Breast epithelium (tissue), 4 donors: ENCODE measurements at regions not wholly inside any gene's neighbourhood (a gene's known extent, or its start where the extent isn't known, plus 50 kb on each side); places are given as distances from the start of the nearest gene placed in this dataset.
"Not testable (repeated sequence)": the region's sequence is repeated elsewhere in the genome, so short reads cannot be mapped to it uniquely, and the experiment has no call there.

ENCODE experiments used
- DNase-seq, 2 donors: peaks; one replicate each; pipeline ENCODE4 v3.0.0-alpha.2; 2019; ENCODE audit warnings: low spot score in 2 of 2
- H3K27ac ChIP-seq, 2 donors: fragments of 200-600 bp; sonication (generic) in 1 of 2; one replicate each; pipeline ENCODE4 v1.5.1; 2016 to 2019; ENCODE audit warnings: mild to moderate bottlenecking in 1 of 2
- H3K27me3 ChIP-seq, 2 donors: fragments of 200-600 bp; sonication (generic) in 1 of 2; one replicate each; pipeline versions ENCODE4 v1.5.1 to v1.6.0; 2017 to 2019; ENCODE audit warnings: control low read depth in 1 of 2, mild to moderate bottlenecking in 1 of 2
- H3K36me3 ChIP-seq: fragments of 200-600 bp; one replicate; pipeline ENCODE4 v1.5.1; 2019
- H3K4me1 ChIP-seq, 2 donors: fragments of 200-600 bp; sonication (generic); one replicate each; pipeline ENCODE4 v1.5.1; 2016 to 2019; ENCODE audit warnings: control low read depth in 1 of 2
- H3K4me3 ChIP-seq, 3 donors: fragments of 200-600 bp; sonication (generic); 1 replicate in 2 of 3; 2 replicates in 1 of 3; pipeline ENCODE4 v1.5.1; 2016 to 2019; ENCODE audit warnings: mild to moderate bottlenecking in 3 of 3, moderate library complexity in 2 of 3
- H3K9me3 ChIP-seq, 2 donors: fragments of 200-600 bp; sonication (generic) in 1 of 2; one replicate each; pipeline ENCODE4 v1.5.1; 2016 to 2019; ENCODE audit warnings: control low read depth in 1 of 2
- POLR2A ChIP-seq: fragments of 450-650 bp; IDR thresholded peaks from one replicate; pipeline ENCODE4 v1.6.1; 2016; ENCODE audit warnings: antibody characterized with exemption, mild to moderate bottlenecking, moderate library complexity
- POLR2AphosphoS5 ChIP-seq, 3 donors: sonication (generic); formaldehyde crosslinking; IDR thresholded peaks; one replicate each; pipeline ENCODE4 v1.6.1; 2017; ENCODE audit warnings: antibody characterized with exemption in 3 of 3
- intact Hi-C: fragments of 100-400 bp; cut with DNase I; formaldehyde crosslinking; loops from one replicate; pipeline ENCODE4 v1.15.1; 2023; ENCODE audit warnings: low total_unique reads
- TF ChIP-seq, protein P1 (sequence below), 3 donors: fragments of 450-650 bp; IDR thresholded peaks; one replicate each; pipeline ENCODE4 v1.5.1; 2016 to 2017; ENCODE audit warnings: antibody characterized with exemption in 3 of 3, mild to moderate bottlenecking in 3 of 3, moderate library complexity in 3 of 3

DNA sequence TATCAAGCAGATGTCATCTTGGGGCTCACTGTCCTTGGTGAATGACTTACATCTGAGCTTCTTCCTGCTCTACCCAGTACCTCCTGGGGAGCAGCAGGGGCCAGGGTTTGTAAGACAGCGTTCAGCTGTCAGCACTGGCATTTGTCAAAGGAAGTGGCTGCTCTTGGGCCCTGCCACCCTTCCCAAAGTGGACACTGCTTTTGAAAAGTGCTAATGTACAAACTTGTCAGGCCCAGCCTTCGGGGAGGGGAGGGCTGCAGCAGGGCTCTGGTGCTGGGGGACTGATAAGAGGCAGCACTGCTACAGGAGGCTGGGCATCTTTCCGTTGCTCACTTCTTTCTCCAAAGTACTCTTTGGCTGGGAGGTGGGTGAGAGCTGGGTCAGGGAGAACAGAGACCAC is 59.8 kb upstream of the RBM19 start:
- intact Hi-C loops, result no loop called here
- Histone ChIP-seq H3K4me1 (no peaks in the 10 kb centered on the region), H3K4me3 (no peak overlapping the region), H3K36me3 (no peaks in the 10 kb centered on the region), H3K27ac (no peak overlapping the region), H3K9me3 (peaks cover 0 to 23% of the 10 kb centered on the region in 2 donors), H3K27me3 (peaks cover 0 to 12% of the 10 kb centered on the region in 2 donors)
- TF ChIP-seq, protein P1, sequence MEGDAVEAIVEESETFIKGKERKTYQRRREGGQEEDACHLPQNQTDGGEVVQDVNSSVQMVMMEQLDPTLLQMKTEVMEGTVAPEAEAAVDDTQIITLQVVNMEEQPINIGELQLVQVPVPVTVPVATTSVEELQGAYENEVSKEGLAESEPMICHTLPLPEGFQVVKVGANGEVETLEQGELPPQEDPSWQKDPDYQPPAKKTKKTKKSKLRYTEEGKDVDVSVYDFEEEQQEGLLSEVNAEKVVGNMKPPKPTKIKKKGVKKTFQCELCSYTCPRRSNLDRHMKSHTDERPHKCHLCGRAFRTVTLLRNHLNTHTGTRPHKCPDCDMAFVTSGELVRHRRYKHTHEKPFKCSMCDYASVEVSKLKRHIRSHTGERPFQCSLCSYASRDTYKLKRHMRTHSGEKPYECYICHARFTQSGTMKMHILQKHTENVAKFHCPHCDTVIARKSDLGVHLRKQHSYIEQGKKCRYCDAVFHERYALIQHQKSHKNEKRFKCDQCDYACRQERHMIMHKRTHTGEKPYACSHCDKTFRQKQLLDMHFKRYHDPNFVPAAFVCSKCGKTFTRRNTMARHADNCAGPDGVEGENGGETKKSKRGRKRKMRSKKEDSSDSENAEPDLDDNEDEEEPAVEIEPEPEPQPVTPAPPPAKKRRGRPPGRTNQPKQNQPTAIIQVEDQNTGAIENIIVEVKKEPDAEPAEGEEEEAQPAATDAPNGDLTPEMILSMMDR (IDR thresholded peaks at IDR 0.05), result no peak
- TF ChIP-seq POLR2AphosphoS5 (IDR thresholded peaks at IDR 0.05) (no peak), POLR2A (no peak)
- DNase-seq, result no peak

DNA sequence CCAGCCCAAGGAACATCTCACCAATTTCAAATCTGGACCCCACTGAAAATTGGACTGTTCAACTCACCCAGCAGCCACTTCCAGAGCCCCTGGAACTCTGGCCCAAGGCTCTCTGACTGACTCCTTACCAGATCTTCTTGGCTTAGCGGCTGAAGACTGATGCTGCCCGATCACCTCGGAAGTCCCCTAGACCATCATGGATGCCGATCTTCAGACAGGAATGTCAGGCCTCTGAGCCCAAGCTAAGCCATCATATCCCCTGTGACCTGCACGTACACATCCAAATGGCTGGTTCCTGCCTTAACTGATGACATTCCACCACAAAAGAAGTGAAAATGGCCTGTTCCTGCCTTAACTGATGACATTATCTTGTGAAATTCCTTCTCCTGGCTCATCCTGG is 56.0 kb upstream of the RBM19 start:
- H3K4me3 ChIP-seq, DNase-seq, H3K27ac ChIP-seq, H3K4me1 ChIP-seq, H3K9me3 ChIP-seq, H3K36me3 ChIP-seq, intact Hi-C loops, H3K27me3 ChIP-seq: not testable (repeated sequence)

GRCh38 chr12:114018669-114019068 is 52.5 kb upstream of the RBM19 start:
- TF ChIP-seq POLR2AphosphoS5 (IDR thresholded peaks at IDR 0.05) (no peak), POLR2A (no peak)
- TF ChIP-seq, protein P1 (IDR thresholded peaks at IDR 0.05), result no peak
- Histone ChIP-seq H3K27me3 (peaks cover 0 to 6% of the 10 kb centered on the region in 2 donors), H3K36me3 (no peaks in the 10 kb centered on the region), H3K4me3 (no peak overlapping the region), H3K27ac (no peak overlapping the region), H3K4me1 (no peaks in the 10 kb centered on the region), H3K9me3 (no peaks in the 10 kb centered on the region)
- no peak for DNase-seq
- intact Hi-C loops, result no loop called here
